ENCODE measurements at regions not wholly inside any gene's neighbourhood (a gene's known extent, or its start where the extent isn't known, plus 50 kb on each side); places are given as distances from the start of the nearest gene placed in this dataset.

DNA sequence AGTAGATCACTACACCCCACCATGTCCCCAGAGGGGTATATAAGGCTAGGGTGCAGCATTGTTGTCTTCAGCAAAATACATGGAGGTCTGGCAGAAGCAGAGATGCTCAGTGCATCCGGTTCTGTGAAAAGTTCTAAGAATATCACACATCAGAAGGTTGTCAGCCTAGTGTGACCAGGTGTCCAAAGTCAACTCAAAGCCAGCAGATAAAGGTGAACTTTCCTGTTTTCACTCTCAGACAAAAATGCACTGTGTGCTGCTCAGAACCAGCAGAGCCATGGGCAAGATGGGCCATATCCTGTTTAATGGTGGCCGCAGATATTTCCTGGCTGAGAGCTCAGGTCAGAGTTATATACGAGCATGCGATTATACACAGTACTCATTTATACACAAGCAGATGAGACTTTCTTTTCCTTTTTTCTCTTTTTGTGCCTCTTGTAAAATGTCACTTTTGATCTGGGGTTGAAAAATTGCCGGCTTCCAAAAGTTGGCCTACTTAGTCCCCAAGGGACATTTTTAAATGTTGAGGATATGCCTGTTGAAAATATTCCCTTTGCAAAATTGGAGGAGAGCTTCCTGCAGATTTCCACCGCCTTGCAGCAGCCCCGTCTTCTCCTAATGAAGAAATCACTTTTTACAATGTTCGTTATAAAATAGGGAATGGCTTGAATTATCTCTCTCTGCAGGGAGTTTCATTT, 425.6 kb upstream of the SALL1 start:
- no peak overlapping the region for H3K9ac ChIP-seq (ENCODE audit: insufficient read length)
- no peak overlapping the region for H3K4me3 ChIP-seq
- DNase-seq (ENCODE audit: low read depth, low spot score): no peak
- no peaks in the 10 kb centered on the region for H3K9me3 ChIP-seq (ENCODE audit: low read depth, low read length)
- no peak overlapping the region for H3K27ac ChIP-seq
- no peak for TF ChIP-seq FOXP2 (optimal IDR thresholded peaks at IDR 0.05; ENCODE audit: control extremely low read depth, extremely low read length, insufficient read depth)
- H3K36me3 ChIP-seq (ENCODE audit: insufficient read depth, low read length): no peaks in the 10 kb centered on the region

DNA sequence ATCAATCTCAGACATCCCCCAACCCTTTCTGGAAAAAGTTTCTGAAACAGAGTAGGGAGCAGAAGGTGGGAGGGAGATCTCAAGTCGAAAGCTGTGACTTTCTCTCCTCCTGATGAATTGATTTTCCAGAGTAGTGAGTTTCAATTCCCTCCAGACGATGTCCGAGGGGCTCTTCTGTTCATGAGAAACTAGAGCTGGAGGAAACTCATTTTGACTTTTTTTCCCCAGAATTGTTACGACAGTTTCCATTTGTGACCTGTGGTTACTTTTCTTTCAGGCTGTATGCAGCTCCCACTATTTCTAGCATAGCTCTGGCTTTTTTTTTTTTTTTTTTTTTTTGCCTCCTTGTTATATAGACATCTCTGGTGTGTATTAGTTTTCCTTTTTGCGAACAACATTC, 422.1 kb upstream of the SALL1 start:
- H3K9me3 ChIP-seq (ENCODE audit: low read depth, low read length): no peaks in the 10 kb centered on the region

DNA sequence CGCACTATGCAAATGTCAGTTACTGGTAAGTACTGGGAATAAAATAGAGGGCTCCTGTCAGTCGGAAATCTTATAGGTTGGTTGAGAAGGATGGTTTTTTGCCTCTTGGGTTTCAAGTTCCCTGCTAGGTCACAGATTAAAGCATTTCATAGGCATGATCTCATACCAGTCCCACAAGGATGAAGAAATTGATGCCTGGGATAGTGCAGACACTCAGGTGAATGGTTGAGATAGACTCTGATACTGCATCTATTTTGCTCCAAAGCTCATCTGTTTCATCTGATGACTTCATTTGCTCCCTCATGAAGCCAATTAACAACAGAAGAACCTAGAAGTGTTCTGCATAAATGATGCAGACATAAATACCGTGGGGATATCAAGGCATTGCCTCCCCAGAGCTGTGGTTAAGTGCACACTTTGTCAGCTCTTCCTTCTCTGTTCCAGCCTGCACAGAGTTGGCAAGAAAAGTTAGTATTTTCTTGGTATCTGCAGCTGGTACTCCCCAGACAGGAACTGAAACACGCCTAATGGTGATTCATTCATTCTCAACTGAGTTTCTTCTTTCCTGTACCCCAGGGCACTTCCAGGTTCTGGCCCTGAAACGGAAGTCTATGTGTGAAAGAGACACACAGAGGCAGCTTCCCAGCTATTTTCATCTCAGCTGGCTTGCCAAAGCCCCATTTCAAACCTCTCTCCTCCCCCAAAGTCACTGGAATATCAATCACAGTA, 418.3 kb upstream of the SALL1 start:
- DNase-seq (ENCODE audit: low read depth, low spot score): no peak
- Histone ChIP-seq H3K27ac (no peak overlapping the region), H3K36me3 (ENCODE audit: insufficient read depth, low read length) (no peaks in the 10 kb centered on the region), H3K9ac (ENCODE audit: insufficient read length) (no peak overlapping the region), H3K4me3 (no peak overlapping the region), H3K9me3 (ENCODE audit: low read depth, low read length) (no peaks in the 10 kb centered on the region)
- TF ChIP-seq EZH2 (IDR thresholded peaks at IDR 0.05): no peak
- no peak for TF ChIP-seq FOXP2 (optimal IDR thresholded peaks at IDR 0.05; ENCODE audit: control extremely low read depth, extremely low read length, insufficient read depth)
- TF ChIP-seq POLR2AphosphoS5 (IDR thresholded peaks at IDR 0.05; ENCODE audit: borderline replicate concordance, low read depth, low read length): no peak

More for the DNA sequence above, 422.1 kb upstream of the SALL1 start:
- no peak overlapping the region for H3K9ac ChIP-seq (ENCODE audit: insufficient read length)
- H3K4me3 ChIP-seq: no peak overlapping the region
- no peak for DNase-seq (ENCODE audit: low read depth, low spot score)
- H3K27ac ChIP-seq: no peak overlapping the region
- no peaks in the 10 kb centered on the region for H3K36me3 ChIP-seq (ENCODE audit: insufficient read depth, low read length)
- TF ChIP-seq FOXP2 (optimal IDR thresholded peaks at IDR 0.05; ENCODE audit: control extremely low read depth, extremely low read length, insufficient read depth) (no peak), EZH2 (IDR thresholded peaks at IDR 0.05) (no peak), POLR2AphosphoS5 (IDR thresholded peaks at IDR 0.05; ENCODE audit: borderline replicate concordance, low read depth, low read length) (no peak)

DNA sequence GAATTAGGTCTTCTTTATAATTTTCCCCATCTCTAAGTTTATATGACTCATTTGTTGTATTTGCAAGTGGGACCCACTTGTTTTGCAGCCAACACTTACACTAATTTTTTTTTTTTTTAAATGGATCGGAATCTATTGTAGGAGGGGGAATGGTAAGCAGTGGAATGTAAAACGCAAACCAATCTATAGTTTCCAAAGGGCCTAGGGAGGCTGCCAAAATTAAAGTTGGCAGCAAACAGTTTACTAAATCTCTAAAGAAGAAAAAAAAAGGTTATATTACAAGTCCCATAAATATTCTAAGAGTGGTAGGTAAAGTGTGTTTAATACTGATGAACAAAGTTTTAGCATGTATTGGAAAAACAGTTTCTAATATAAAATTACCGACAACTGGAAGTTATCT, 416.8 kb upstream of the SALL1 start:
- no peak overlapping the region for H3K4me3 ChIP-seq
- no peaks in the 10 kb centered on the region for H3K9me3 ChIP-seq (ENCODE audit: low read depth, low read length)
- no peak overlapping the region for H3K9ac ChIP-seq (ENCODE audit: insufficient read length)
- no peaks in the 10 kb centered on the region for H3K36me3 ChIP-seq (ENCODE audit: insufficient read depth, low read length)
- DNase-seq (ENCODE audit: low read depth, low spot score): no peak
- no peak for TF ChIP-seq FOXP2 (optimal IDR thresholded peaks at IDR 0.05; ENCODE audit: control extremely low read depth, extremely low read length, insufficient read depth)
- TF ChIP-seq POLR2AphosphoS5 (IDR thresholded peaks at IDR 0.05; ENCODE audit: borderline replicate concordance, low read depth, low read length): no peak
- TF ChIP-seq EZH2 (IDR thresholded peaks at IDR 0.05): no peak
- H3K27ac ChIP-seq: no peak overlapping the region

DNA sequence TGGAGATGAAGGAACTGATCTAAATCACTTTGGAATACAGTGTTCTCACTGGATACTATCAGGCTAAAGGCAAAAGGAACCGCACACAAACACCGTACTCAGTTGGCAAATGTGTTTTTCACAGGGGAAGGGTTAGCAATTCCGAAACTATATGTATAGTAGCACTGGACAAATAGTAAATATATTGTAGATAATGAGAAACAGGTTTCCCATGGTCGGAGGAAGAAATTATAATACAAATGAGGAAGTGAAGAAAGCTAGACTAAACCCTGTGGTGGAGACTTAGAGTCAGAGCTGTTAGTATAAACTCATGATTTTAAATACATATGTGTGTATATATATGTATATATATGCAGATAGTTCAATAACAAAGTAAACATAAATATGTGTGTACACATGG, 414.1 kb upstream of the SALL1 start:
- no peak for TF ChIP-seq EZH2 (IDR thresholded peaks at IDR 0.05)
- TF ChIP-seq POLR2AphosphoS5 (IDR thresholded peaks at IDR 0.05; ENCODE audit: borderline replicate concordance, low read depth, low read length): no peak
- no peak for TF ChIP-seq FOXP2 (optimal IDR thresholded peaks at IDR 0.05; ENCODE audit: control extremely low read depth, extremely low read length, insufficient read depth)
- no peak overlapping the region for H3K9ac ChIP-seq (ENCODE audit: insufficient read length)
- H3K4me3 ChIP-seq: no peak overlapping the region
- no peaks in the 10 kb centered on the region for H3K9me3 ChIP-seq (ENCODE audit: low read depth, low read length)
- H3K27ac ChIP-seq: no peak overlapping the region
- H3K36me3 ChIP-seq (ENCODE audit: insufficient read depth, low read length): no peaks in the 10 kb centered on the region
- DNase-seq (ENCODE audit: low read depth, low spot score): no peak

DNA sequence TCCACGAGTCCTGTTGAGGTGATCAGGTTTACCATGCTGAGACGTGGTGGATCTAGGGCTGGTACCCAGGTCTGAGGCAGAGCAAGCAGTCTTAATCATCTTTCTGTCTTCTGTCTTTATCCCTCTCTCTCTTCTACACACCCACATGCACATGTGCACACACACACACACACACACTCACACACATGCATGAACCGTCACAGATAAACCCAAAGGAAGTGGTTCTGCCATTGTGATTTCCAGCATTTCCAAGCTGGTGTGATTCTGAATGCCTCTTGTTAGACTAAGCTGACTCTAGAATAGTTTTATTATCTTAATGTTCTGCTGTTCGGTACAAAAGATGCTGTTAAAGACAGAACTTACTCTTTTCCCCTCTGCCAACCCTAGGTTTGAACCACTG, 411.8 kb upstream of the SALL1 start:
- no peak overlapping the region for H3K27ac ChIP-seq

DNA sequence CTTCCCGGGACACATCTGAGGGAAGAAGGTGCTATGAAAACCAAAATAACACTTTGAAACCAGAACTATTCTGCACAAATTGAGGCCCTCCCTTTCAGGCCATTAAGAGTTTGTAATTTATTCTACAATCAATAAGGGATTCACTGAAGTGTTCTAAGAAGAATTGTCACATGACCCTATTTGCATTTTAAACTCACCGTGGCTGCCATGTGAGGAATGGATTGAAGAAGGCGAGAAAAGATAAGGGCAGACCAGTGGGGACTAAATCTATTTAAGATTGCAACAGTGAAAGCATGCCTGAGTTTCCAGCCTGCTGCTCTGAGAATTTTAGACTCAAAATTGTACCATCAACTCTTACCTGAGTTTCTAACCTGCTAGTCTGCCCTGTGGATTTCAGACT, 408.8 kb upstream of the SALL1 start:
- Histone ChIP-seq H3K9ac (ENCODE audit: insufficient read length) (no peak overlapping the region), H3K4me3 (no peak overlapping the region), H3K36me3 (ENCODE audit: insufficient read depth, low read length) (no peaks in the 10 kb centered on the region), H3K27ac (no peak overlapping the region), H3K9me3 (ENCODE audit: low read depth, low read length) (no peaks in the 10 kb centered on the region)
- TF ChIP-seq FOXP2 (optimal IDR thresholded peaks at IDR 0.05; ENCODE audit: control extremely low read depth, extremely low read length, insufficient read depth) (no peak), EZH2 (IDR thresholded peaks at IDR 0.05) (no peak), POLR2AphosphoS5 (IDR thresholded peaks at IDR 0.05; ENCODE audit: borderline replicate concordance, low read depth, low read length) (no peak)
- DNase-seq (ENCODE audit: low read depth, low spot score): no peak

More for the DNA sequence above, 411.8 kb upstream of the SALL1 start:
- DNase-seq (ENCODE audit: low read depth, low spot score): no peak
- no peak overlapping the region for H3K4me3 ChIP-seq
- no peak overlapping the region for H3K9ac ChIP-seq (ENCODE audit: insufficient read length)
- H3K36me3 ChIP-seq (ENCODE audit: insufficient read depth, low read length): no peaks in the 10 kb centered on the region
- TF ChIP-seq POLR2AphosphoS5 (IDR thresholded peaks at IDR 0.05; ENCODE audit: borderline replicate concordance, low read depth, low read length) (no peak), FOXP2 (optimal IDR thresholded peaks at IDR 0.05; ENCODE audit: control extremely low read depth, extremely low read length, insufficient read depth) (no peak), EZH2 (IDR thresholded peaks at IDR 0.05) (no peak)
- no peaks in the 10 kb centered on the region for H3K9me3 ChIP-seq (ENCODE audit: low read depth, low read length)

DNA sequence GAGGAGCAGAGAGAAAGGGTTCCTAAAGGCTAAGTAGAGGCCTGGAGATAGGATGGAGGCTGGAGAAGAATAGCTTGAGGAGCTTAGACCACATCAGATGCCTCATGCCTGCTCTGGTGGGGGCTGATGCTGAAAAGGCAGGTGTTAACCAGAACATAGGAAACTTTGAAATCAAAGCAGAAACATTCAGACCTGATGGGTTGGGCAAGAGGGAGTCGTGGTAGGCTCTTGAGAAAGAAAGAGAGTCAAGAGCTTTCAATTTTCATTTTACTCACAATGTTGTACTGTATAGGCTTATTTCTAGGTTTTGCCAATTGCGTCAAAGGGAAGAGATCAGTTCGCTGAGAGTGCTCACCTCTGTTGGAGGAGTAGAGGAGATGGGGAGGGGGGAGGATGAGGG, 406.6 kb upstream of the SALL1 start:
- H3K27ac ChIP-seq: no peak overlapping the region
- no peaks in the 10 kb centered on the region for H3K9me3 ChIP-seq (ENCODE audit: low read depth, low read length)
- DNase-seq (ENCODE audit: low read depth, low spot score): no peak
- H3K9ac ChIP-seq (ENCODE audit: insufficient read length): no peak overlapping the region
- no peak overlapping the region for H3K4me3 ChIP-seq
- no peak for TF ChIP-seq EZH2 (IDR thresholded peaks at IDR 0.05)
- no peak for TF ChIP-seq FOXP2 (optimal IDR thresholded peaks at IDR 0.05; ENCODE audit: control extremely low read depth, extremely low read length, insufficient read depth)
- TF ChIP-seq POLR2AphosphoS5 (IDR thresholded peaks at IDR 0.05; ENCODE audit: borderline replicate concordance, low read depth, low read length): no peak
- no peaks in the 10 kb centered on the region for H3K36me3 ChIP-seq (ENCODE audit: insufficient read depth, low read length)

Data from SK-N-MC (cell line).